ENCODE measurements at regions not wholly inside any gene's neighbourhood (a gene's known extent, or its start where the extent isn't known, plus 50 kb on each side); places are given as distances from the start of the nearest gene placed in this dataset.
A peak's percentile ranks its signal among the peaks of the same experiment; 100 is the strongest.
"Not testable (repeated sequence)": the region's sequence is repeated elsewhere in the genome, so short reads cannot be mapped to it uniquely, and the experiment has no call there.

- DNase-seq (ENCODE audit: low read depth) = no peak
These were observed 142.0 kb downstream of the PLS3 start for GRCh38 chrX:115702982-115703381.

- DNase-seq (ENCODE audit: low read depth) = no peak
These were observed 148.1 kb downstream of the PLS3 start for GRCh38 chrX:115709039-115709438.

- DNase-seq (ENCODE audit: low read depth) = no peak
These were observed 151.5 kb downstream of the PLS3 start for GRCh38 chrX:115712484-115712883.

GRCh38 chrX:115713460-115713859 lies 152.5 kb downstream of the PLS3 start:
- DNase-seq (ENCODE audit: low read depth) = no peak

GRCh38 chrX:115719171-115719570 lies 158.2 kb downstream of the PLS3 start:
- no peak for DNase-seq (ENCODE audit: low read depth)

- DNase-seq (ENCODE audit: low read depth) = not testable (repeated sequence)
These were observed 161.9 kb downstream of the PLS3 start for GRCh38 chrX:115722724-115723433.

GRCh38 chrX:115725370-115725769 lies 164.4 kb downstream of the PLS3 start:
- not testable (repeated sequence) for DNase-seq (ENCODE audit: low read depth)

GRCh38 chrX:115727792-115728732 lies 167.1 kb downstream of the PLS3 start:
- peak; percentile 31 for DNase-seq (ENCODE audit: low read depth)

GRCh38 chrX:115732530-115732929 lies 171.6 kb downstream of the PLS3 start:
- not testable (repeated sequence) for DNase-seq (ENCODE audit: low read depth)

GRCh38 chrX:115735269-115735668 lies 174.3 kb downstream of the PLS3 start:
- DNase-seq (ENCODE audit: low read depth) = not testable (repeated sequence)
